HCT116 (cell line): ENCODE measurements at regions not wholly inside any gene's neighbourhood (a gene's known extent, or its start where the extent isn't known, plus 50 kb on each side); places are given as distances from the start of the nearest gene placed in this dataset.

Source experiments
- ATAC-seq: fragments of 200-7000 bp; cut with Tn5 transposase; 2 replicates; pipeline ENCODE4 v1.9.1; 2020; ENCODE audit warnings: mild to moderate bottlenecking, moderate library complexity
- BruUV-seq: library from RNA; stranded (reverse); fragments of 400-500 nt; replicated peaks from 2 replicates; lab custom pipeline; 2021; lab: Mats Ljungman, UMichigan
- CTCF ChIA-PET: fragments of 300-600 bp; sonication (Branson Sonifier 250); formaldehyde crosslinking; loops from one replicate; lab custom pipeline; 2021; ENCODE audit warnings: antibody characterized with exemption; lab: Charles Lee
- POLR2A ChIA-PET: fragments of 300-600, 350-600 bp; sonication (Branson Sonifier 250); formaldehyde crosslinking; loops from one replicate; lab custom pipeline; 2021; ENCODE audit warnings: antibody characterized with exemption; lab: Charles Lee
- RAD21 ChIA-PET, 2 experiments: fragments of 300-600 bp; sonication (Branson Sonifier 250); formaldehyde crosslinking; loops; one replicate each; lab custom pipeline; 2023; ENCODE audit warnings: low total read pairs in 2 of 2; ENCODE audit not compliant: uncharacterized antibody in 2 of 2, unreplicated experiment in 2 of 2, low non-redundant PET in 1 of 2; lab: Charles Lee
- DNase-seq: peaks from one replicate; pipeline ENCODE4 v3.0.0-alpha.2; 2010; ENCODE audit warnings: low read depth, low spot score
- H2AFZ ChIP-seq: fragments of 200-600 bp; shearing (Covaris generic), sonication (generic); 2 replicates; pipeline ENCODE4 v1.6.1; 2017; ENCODE audit warnings: low read depth, mixed run types, mixed read lengths, antibody characterized with exemption, low read length; ENCODE audit not compliant: poor library complexity, severe bottlenecking
- H3K27ac ChIP-seq: 2 replicates; pipeline ENCODE4 v1.5.1; 2012; ENCODE audit warnings: low read depth, low read length
- H3K27me3 ChIP-seq: fragments of 200-600 bp; sonication (generic); 2 replicates; pipeline ENCODE4 v1.6.1; 2016; ENCODE audit warnings: mixed run types, low read length, mixed read lengths; ENCODE audit not compliant: insufficient read depth
- H3K36me3 ChIP-seq, 2 experiments: fragments of 200-500 bp in 1 of 2; fragments of 200-600 bp in 1 of 2; sonication (Bioruptor generic) in 1 of 2; sonication (generic) in 1 of 2; 2 replicates each; pipeline versions ENCODE4 v1.5.1 to v1.6.1; 2014 to 2016; ENCODE audit warnings: low read length in 2 of 2, inconsistent platforms in 1 of 2, mixed read lengths in 1 of 2, mixed run types in 1 of 2; ENCODE audit not compliant: insufficient read depth in 2 of 2, control insufficient read depth in 1 of 2
- H3K4me1 ChIP-seq, 2 experiments: fragments of 200-600 bp in 1 of 2; sonication (generic) in 1 of 2; 2 replicates each; pipeline versions ENCODE4 v1.5.1 to v1.6.1; 2012 to 2017; ENCODE audit warnings: low read length in 2 of 2, inconsistent platforms in 1 of 2, mild to moderate bottlenecking in 1 of 2, mixed read lengths in 1 of 2, mixed run types in 1 of 2, moderate library complexity in 1 of 2; ENCODE audit not compliant: insufficient read depth in 2 of 2, control insufficient read depth in 1 of 2
- H3K4me2 ChIP-seq: fragments of 200-600 bp; sonication (generic); 2 replicates; pipeline ENCODE4 v1.6.1; 2017; ENCODE audit warnings: mixed run types, low read length, mixed read lengths
- H3K4me3 ChIP-seq, 2 experiments: fragments of 200-600 bp in 1 of 2; sonication (generic) in 1 of 2; replicated peaks in 1 of 2; 2 replicates each; pipeline ENCODE4 v1.5.1; 2011 to 2016; ENCODE audit warnings: low read length in 2 of 2, control low read depth in 1 of 2, low read depth in 1 of 2, mild to moderate bottlenecking in 1 of 2, mixed read lengths in 1 of 2, mixed run types in 1 of 2
- H3K79me2 ChIP-seq: fragments of 200-600 bp; sonication (generic); 2 replicates; pipeline ENCODE4 v1.6.1; 2017; ENCODE audit warnings: mild to moderate bottlenecking, mixed run types, low read length, moderate library complexity, mixed read lengths; ENCODE audit not compliant: insufficient read depth
- H3K9ac ChIP-seq: fragments of 200-600 bp; sonication (generic); 2 replicates; pipeline ENCODE4 v1.6.1; 2016; ENCODE audit warnings: low read length, mixed read lengths
- H3K9me2 ChIP-seq: fragments of 200-600 bp; sonication (generic), shearing (Covaris generic); 2 replicates; pipeline ENCODE4 v1.6.1; 2017; ENCODE audit warnings: mixed run types, mild to moderate bottlenecking, moderate library complexity; ENCODE audit not compliant: insufficient read depth
- H3K9me3 ChIP-seq, 2 experiments: fragments of 200-500 bp in 1 of 2; fragments of 200-600 bp in 1 of 2; sonication (Bioruptor generic) in 1 of 2; sonication (generic) in 1 of 2; 2 replicates each; pipeline ENCODE4 v1.6.1; 2014 to 2017; ENCODE audit warnings: low read length in 2 of 2, mixed read lengths in 2 of 2, inconsistent platforms in 1 of 2, low read depth in 1 of 2, mild to moderate bottlenecking in 1 of 2, mixed run types in 1 of 2, moderate library complexity in 1 of 2; ENCODE audit not compliant: control insufficient read depth in 1 of 2, insufficient read depth in 1 of 2
- H4K20me1 ChIP-seq: fragments of 200-600 bp; sonication (generic), shearing (Covaris generic); 2 replicates; pipeline ENCODE4 v1.6.1; 2017; ENCODE audit warnings: mixed run types, mild to moderate bottlenecking, moderate library complexity; ENCODE audit not compliant: insufficient read depth
- CTCF ChIP-seq, 3 experiments: fragments of 200-600 bp in 1 of 3; sonication (generic) in 1 of 3; IDR thresholded peaks in 2 of 3; conservative IDR thresholded peaks in 1 of 3; 2 replicates each; pipeline ENCODE4 v1.5.1; 2012 to 2017; ENCODE audit warnings: low read depth in 2 of 3, low read length in 2 of 3, antibody characterized with exemption in 1 of 3, borderline replicate concordance in 1 of 3, control low read depth in 1 of 3, mild to moderate bottlenecking in 1 of 3, mixed read lengths in 1 of 3, mixed run types in 1 of 3, moderate library complexity in 1 of 3; ENCODE audit not compliant: insufficient read depth in 1 of 3
- EGR1 ChIP-seq: IDR thresholded peaks from 2 replicates; pipeline ENCODE4 v1.6.1; 2012; ENCODE audit warnings: low read depth
- ELF1 ChIP-seq: IDR thresholded peaks from 2 replicates; pipeline ENCODE4 v1.6.1; 2012; ENCODE audit warnings: low read depth, borderline replicate concordance
- EZH2 ChIP-seq: fragments of 200-600 bp; sonication (generic); IDR thresholded peaks from 2 replicates; pipeline ENCODE4 v1.6.1; 2017; ENCODE audit warnings: antibody characterized with exemption, mixed run types
- EZH2phosphoT487 ChIP-seq: fragments of 200-600 bp; IDR thresholded peaks from 2 replicates; pipeline ENCODE4 v1.6.1; 2018; ENCODE audit warnings: antibody characterized with exemption, borderline replicate concordance
- MAX ChIP-seq: IDR thresholded peaks from 2 replicates; pipeline ENCODE4 v1.6.1; 2012
- RAD21 ChIP-seq: IDR thresholded peaks from 2 replicates; pipeline ENCODE4 v1.6.1; 2012; ENCODE audit warnings: low read depth, mild to moderate bottlenecking
- REST ChIP-seq: IDR thresholded peaks from 2 replicates; pipeline ENCODE4 v1.6.1; 2012; ENCODE audit warnings: low read depth
- SIN3A ChIP-seq: IDR thresholded peaks from 2 replicates; pipeline ENCODE4 v1.6.1; 2012; ENCODE audit warnings: low read depth
- SRF ChIP-seq: IDR thresholded peaks from 2 replicates; pipeline ENCODE4 v1.6.1; 2012; ENCODE audit warnings: low read depth
- ZBTB33 ChIP-seq: IDR thresholded peaks from 2 replicates; pipeline ENCODE4 v1.6.1; 2011; ENCODE audit warnings: mild to moderate bottlenecking, low read length, moderate library complexity; ENCODE audit not compliant: insufficient replicate concordance; ENCODE audit errors: extremely low read depth
- intact Hi-C: fragments of 100-400 bp; cut with micrococcal nuclease; formaldehyde crosslinking; loops from 2 replicates; pipeline ENCODE4 v1.10.0; 2022

- Histone ChIP-seq H3K4me2 (no peak overlapping the region), H2AFZ (no peak overlapping the region), H3K9me2 (no peaks in the 10 kb centered on the region), H3K79me2 (no peaks in the 10 kb centered on the region), H3K9me3 (no peaks in the 10 kb centered on the region), H3K27me3 (no peaks in the 10 kb centered on the region), H3K4me3 (no peak overlapping the region), H3K27ac (no peak overlapping the region), H3K4me1 (no peaks in the 10 kb centered on the region), H4K20me1 (no peaks in the 10 kb centered on the region), H3K9ac (no peak overlapping the region), H3K36me3 (no peaks in the 10 kb centered on the region)
- intact Hi-C loops: no loop called here
- ATAC-seq (no peak), DNase-seq (no peak)
- no TSS peak for BruUV-seq
- no peak for TF ChIP-seq MAX
- TF ChIP-seq ZBTB33: no peak
- no peak for TF ChIP-seq SIN3A
- TF ChIP-seq SRF: no peak
- TF ChIP-seq EZH2phosphoT487: no peak
- no peak for TF ChIP-seq EZH2
- no peak for TF ChIP-seq EGR1
- no peak for TF ChIP-seq CTCF (IDR thresholded peaks at IDR 0.05 in 2 of 3, conservative IDR thresholded peaks at IDR 0.05 in 1 of 3; ENCODE audit: borderline replicate concordance in 1 of 3, insufficient read depth in 1 of 3, low read depth in 2 of 3, low read length in 2 of 3)
- no peak for TF ChIP-seq RAD21
- no peak for TF ChIP-seq REST
- no peak for TF ChIP-seq ELF1
- RAD21 ChIA-PET: no interaction called here
- POLR2A ChIA-PET: no interaction called here
- CTCF ChIA-PET: no interaction called here
Observed at GRCh38 chr4:18319431-18319830, 297.9 kb upstream of the LCORL start.
